Hepatocyte (in vitro differentiated cells): ENCODE measurements at regions not wholly inside any gene's neighbourhood (a gene's known extent, or its start where the extent isn't known, plus 50 kb on each side); places are given as distances from the start of the nearest gene placed in this dataset.

Source experiments
- CTCF ChIP-seq: fragments of 200-600 bp; sonication (generic); IDR thresholded peaks from 2 replicates; pipeline ENCODE4 v1.5.1; 2016; ENCODE audit warnings: antibody characterized with exemption, mild to moderate bottlenecking; ENCODE audit not compliant: poor library complexity
- EZH2 ChIP-seq: fragments of 200-600 bp; sonication (generic); IDR thresholded peaks from 2 replicates; pipeline ENCODE4 v1.6.1; 2016; ENCODE audit warnings: antibody characterized with exemption, mild to moderate bottlenecking, borderline replicate concordance
- EZH2phosphoT487 ChIP-seq: fragments of 200-600 bp; sonication (generic); IDR thresholded peaks from one replicate; pipeline ENCODE4 v1.6.1; 2018; ENCODE audit warnings: antibody characterized with exemption, mild to moderate bottlenecking, low read depth, moderate library complexity; ENCODE audit not compliant: unreplicated experiment, severe bottlenecking

- TF ChIP-seq EZH2phosphoT487 (no peak), EZH2 (no peak), CTCF (no peak)
Observed at GRCh38 chr12:28699029-28699428, 450.0 kb upstream of the FAR2 start.
